Coronary artery (tissue), 2 donors: ENCODE measurements at regions not wholly inside any gene's neighbourhood (a gene's known extent, or its start where the extent isn't known, plus 50 kb on each side); places are given as distances from the start of the nearest gene placed in this dataset.
"Not testable (repeated sequence)": the region's sequence is repeated elsewhere in the genome, so short reads cannot be mapped to it uniquely, and the experiment has no call there.

ENCODE experiments used
- DNase-seq: peaks from one replicate; pipeline ENCODE4 v3.0.0-alpha.2; 2017; ENCODE audit warnings: low spot score
- H3K27ac ChIP-seq, 2 donors: fragments of 200-600 bp; sonication (generic); one replicate each; pipeline ENCODE4 v1.5.1; 2016 to 2019
- H3K4me3 ChIP-seq: fragments of 200-600 bp; sonication (generic); 2 replicates; pipeline ENCODE4 v1.5.1; 2016; ENCODE audit warnings: mild to moderate bottlenecking, moderate library complexity
- TF ChIP-seq, protein P1 (sequence below): fragments of 200-600 bp; sonication (generic); IDR thresholded peaks from one replicate; pipeline ENCODE4 v1.5.1; 2019; ENCODE audit warnings: antibody characterized with exemption

DNA sequence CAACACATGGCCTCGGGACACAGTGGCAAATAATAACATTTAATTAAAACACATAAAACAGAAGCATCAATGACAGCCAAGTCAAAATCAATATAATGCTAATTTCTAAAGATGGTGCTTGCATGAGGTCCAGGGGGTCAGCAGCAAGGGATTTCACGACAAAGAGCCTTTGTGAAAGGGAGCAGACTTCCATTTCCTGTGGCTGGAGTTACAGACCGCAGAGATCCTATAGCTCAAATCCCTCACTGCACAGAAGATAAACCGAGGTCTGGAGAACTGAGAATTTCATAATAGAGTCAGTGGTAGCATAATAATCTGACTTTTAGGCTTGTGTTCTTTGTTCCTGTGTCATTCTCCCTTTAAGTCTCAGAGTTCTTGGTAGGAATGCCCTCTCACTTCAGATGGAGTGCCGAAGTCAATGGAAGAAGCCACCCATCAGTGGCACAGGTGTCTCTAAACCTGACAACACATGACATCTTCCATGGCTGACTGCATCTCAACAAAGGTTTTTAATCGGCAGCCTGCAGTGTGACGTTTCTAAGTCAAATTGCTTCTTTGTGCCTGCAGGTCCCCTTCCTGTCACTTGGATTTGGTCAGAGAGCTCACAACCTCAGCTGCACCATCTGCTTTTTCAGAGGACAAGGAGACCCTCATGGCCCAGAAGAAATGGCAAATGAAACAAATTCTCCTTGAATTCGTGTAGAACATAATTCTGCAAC lies 67.4 kb downstream of the CARTPT start:
- TF ChIP-seq, protein P1, sequence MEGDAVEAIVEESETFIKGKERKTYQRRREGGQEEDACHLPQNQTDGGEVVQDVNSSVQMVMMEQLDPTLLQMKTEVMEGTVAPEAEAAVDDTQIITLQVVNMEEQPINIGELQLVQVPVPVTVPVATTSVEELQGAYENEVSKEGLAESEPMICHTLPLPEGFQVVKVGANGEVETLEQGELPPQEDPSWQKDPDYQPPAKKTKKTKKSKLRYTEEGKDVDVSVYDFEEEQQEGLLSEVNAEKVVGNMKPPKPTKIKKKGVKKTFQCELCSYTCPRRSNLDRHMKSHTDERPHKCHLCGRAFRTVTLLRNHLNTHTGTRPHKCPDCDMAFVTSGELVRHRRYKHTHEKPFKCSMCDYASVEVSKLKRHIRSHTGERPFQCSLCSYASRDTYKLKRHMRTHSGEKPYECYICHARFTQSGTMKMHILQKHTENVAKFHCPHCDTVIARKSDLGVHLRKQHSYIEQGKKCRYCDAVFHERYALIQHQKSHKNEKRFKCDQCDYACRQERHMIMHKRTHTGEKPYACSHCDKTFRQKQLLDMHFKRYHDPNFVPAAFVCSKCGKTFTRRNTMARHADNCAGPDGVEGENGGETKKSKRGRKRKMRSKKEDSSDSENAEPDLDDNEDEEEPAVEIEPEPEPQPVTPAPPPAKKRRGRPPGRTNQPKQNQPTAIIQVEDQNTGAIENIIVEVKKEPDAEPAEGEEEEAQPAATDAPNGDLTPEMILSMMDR, result no peak

DNA sequence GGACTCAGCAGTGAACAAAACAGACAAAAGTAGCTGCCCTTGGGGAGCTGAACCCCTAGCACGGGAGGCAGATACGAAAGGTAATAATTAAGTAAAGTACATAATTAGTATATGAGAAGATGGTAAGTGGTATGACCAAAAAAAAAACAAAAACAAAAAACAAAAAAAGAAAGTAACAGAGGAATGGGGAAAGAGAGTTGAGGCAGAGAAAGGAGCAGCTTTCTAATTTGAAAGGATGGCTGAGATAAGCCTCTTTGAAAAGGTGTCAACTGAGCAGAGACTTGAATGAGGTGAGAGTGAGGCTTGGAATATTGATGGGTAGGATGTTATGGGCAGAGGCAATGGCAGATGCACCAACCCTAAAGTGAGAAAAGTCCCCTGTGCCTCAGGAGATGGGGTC lies 69.7 kb downstream of the CARTPT start:
- H3K4me3 ChIP-seq, result no peak overlapping the region
- TF ChIP-seq, protein P1, result no peak
- DNase-seq, result no peak

More for the DNA sequence above, 67.4 kb downstream of the CARTPT start:
- no peak overlapping the region for H3K27ac ChIP-seq
- no peak overlapping the region for H3K4me3 ChIP-seq
- no peak for DNase-seq

DNA sequence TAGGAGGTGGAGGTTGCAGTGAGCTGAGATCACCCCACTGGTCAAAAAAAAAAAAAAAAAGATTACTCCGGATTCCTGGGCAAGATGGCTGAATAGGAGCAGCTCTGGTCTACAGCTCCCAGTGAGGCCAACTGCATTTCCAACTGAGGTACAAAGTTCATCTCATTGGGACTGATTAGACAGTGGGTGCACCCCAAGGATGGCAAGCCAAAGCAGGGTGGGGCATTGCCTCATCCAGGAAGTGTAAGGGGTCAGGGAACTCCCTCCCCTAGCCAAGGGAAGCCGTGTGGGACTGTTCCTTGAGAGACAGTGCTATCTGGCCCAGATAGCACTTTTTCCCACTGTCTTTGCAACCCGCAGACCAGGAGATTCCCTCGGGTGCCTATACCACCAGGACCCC lies 70.7 kb downstream of the CARTPT start:
- Histone ChIP-seq H3K27ac (no peak overlapping the region), H3K4me3 (no peak overlapping the region)
- no peak for DNase-seq
- TF ChIP-seq, protein P1, result no peak

More for the DNA sequence above, 69.7 kb downstream of the CARTPT start:
- no peak overlapping the region for H3K27ac ChIP-seq

DNA sequence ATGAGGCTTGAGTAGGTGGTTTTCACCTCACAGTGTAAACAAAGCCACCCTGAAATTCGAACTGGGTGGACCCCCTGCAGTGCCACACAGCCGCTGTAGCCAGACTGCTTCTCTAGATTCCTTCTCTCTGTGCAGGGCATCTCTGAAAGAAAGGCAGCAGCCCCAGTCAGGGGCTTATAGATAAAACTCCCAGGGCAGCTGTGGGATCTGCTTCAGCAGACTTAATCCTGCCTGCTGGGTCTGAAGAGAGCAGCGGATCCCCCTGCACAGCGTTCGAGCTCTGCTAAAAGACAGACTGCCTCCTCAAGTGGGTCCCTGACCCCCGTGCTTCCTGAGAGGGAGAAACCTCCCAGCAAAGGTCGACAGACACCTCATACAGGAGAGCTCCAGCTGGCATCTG lies 71.4 kb downstream of the CARTPT start:
- DNase-seq, result no peak
- Histone ChIP-seq H3K27ac (no peak overlapping the region), H3K4me3 (no peak overlapping the region)
- TF ChIP-seq, protein P1, result no peak

DNA sequence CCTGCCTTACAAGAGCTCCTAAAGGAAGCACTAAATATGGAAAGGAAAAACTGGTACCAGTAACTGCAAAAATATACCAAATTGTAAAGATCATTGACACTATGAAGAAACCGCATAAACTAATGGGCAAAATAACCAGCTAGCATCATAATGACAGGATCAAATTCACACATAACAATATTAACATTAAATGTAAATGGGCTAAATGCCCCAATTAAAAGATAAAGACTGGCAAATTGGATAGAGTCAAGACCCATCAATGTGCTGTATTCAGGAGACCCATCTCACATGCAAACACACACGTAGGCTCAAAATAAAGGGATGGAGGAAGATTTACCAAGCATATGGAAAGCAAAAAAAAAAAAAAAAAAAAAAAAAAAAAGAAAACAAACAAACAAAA lies 73.0 kb downstream of the CARTPT start:
- not testable (repeated sequence) for H3K4me3 ChIP-seq, DNase-seq, H3K27ac ChIP-seq

DNA sequence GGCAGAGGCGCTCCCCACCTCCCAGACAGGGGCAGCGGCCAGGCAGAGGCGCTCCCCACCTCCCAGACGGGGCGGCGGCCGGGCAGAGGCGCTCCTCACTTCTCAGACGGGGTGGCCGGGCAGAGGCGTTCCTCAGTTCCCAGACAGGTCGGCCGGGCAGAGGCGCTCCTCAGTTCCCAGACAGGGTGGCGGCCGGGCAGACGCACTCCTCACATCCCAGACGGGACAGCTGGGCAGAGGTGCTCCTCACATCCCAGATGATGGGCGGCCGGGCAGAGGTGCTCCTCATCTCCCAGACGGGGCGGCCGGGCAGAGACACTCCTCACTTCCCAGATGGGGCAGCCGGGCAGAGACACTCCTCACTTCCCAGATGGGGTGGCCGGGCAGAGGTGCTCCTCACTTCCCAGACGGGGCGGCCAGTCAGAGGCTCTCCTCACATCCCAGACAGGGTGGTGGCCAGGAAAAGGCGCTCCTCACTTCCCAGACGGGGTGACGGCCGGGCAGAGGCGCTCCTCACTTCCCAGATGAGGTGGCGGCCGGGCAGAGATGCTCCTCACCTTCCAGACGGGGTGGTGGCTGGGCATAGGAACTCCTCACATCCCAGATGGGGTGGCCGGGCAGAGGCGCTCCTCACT lies 75.1 kb downstream of the CARTPT start:
- DNase-seq, result no peak
- Histone ChIP-seq H3K27ac (no peak overlapping the region), H3K4me3 (no peak overlapping the region)
- TF ChIP-seq, protein P1, result no peak

DNA sequence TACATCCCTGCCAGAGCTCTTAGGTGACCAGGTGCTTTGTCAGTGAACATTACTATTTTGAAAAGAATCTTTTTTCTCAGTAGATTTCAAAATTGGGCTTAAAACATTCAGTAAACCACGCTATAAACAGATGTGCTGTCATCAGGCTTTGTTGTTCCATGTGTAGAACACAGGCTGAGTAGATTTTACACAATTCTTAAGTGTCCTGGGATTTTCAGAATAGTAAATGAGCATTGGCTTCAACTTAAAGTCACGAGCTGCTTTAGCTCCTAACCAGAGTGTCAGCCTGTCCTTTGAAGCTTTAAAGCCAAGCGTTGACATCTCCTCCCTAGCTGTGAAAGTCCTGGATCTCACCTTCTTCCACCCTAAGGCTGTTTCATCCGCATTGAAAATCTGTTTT lies 83.6 kb downstream of the CARTPT start:
- no peak for DNase-seq
- Histone ChIP-seq H3K27ac (no peak overlapping the region), H3K4me3 (no peak overlapping the region)
- TF ChIP-seq, protein P1, result no peak
